ENCODE measurements at regions not wholly inside any gene's neighbourhood (a gene's known extent, or its start where the extent isn't known, plus 50 kb on each side); places are given as distances from the start of the nearest gene placed in this dataset.

DNA sequence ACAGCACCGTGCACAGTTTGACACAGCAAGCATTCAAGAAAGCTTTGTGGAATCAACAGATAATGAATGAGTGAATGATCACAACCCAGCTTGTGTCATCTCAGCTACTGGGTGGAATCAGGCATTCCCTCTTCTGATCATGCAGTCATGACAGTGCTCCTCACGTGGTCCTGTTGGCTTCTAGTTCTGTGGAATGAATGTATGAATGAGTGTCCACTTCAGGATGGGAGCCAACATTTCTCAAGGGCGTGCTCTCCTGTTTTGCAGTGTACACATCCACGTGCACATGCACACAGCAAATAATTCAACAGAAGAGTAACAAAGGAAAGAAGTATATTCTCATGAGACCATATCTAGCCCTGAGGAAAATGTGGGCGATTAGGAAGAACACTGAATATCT, 133.1 kb upstream of the NPVF start:
- DNase-seq (ENCODE audit: low spot score) = no peak

DNA sequence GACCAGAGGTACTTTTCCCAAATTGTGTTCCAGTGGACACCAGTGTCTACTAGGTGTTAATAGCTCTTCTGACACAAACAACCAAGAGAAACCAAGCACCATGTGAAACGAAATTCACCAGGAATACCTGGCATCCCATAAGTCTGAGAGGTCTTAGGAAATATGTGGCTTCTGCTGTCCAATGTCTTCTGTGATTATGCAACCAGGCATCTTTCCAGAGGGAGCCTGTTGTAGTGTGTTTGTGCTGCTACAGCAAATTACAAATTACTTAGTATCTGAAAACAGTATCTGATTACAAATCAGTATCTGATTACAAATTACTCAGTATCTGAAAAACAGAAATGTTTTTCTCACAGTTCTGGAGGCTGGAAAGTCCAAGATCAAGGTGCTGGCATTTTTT, 133.6 kb upstream of the NPVF start:
- DNase-seq (ENCODE audit: low spot score) = no peak

DNA sequence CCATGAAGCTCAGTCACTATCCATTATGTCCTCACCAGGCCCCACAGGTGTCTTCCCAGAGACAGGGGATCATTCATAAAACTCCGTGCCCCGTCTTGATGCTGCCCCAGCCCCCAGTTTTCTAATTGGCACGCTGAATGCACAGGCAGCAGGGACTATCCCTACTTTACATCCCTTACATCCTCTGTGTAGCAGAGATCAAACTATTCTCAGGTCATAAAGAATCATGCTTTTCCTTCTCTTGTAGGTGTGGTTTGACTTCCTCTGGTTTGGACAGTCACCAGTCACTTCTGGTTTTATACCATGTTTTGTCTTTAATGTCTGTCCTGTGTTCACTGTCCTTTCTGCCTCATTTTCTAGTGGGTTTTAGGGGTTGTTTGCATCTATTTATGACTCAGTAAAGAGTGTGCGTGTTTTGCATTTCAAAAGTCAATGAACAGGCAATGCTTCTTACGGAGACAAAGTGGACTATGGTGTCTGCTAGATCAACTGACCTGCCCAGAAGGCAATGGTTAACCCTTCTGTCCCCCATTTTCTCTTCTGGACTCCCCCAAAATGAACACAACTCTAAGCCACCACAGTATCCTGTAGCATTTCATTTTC, 140.4 kb upstream of the NPVF start:
- DNase-seq (ENCODE audit: low spot score) = no peak

DNA sequence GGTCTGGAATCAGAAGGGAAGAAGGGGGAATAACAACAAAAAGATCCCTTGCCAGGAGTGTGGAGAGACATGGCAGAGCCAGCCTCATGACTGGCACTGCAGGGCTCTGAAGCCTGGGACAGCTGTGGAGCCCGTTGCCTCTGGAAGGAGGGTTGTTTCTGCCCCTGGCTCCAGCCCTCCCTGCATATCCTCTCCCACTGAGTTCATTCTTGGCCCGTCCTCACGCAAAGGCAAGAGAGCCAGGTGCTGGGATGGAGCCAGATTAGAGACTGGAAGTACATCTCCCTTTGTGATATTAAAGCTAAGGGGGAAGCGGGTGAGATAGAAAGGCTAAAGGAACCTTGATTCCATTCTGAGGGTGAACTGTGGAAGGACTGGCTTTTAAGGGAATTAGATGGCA, 141.5 kb upstream of the NPVF start:
- no peak for DNase-seq (ENCODE audit: low spot score)

DNA sequence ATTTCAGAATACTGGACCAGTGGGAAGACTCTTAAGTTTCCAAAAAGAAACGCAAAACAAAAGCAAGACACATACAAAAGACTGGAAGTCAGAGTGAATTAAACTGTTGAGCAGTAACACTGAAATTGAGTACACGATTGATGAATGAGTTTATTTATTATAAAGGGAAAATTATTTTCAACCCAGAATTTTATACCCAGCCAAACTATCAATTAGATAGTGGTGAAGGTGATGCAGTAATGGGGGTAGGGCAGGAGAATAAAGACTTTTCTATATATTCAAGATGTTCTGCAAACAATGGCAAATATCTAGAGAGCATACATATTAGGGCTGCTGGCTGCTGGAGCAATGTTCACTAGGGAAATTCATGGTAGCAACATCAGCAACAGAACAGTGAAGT, 143.7 kb upstream of the NPVF start:
- DNase-seq (ENCODE audit: low spot score) = no peak

DNA sequence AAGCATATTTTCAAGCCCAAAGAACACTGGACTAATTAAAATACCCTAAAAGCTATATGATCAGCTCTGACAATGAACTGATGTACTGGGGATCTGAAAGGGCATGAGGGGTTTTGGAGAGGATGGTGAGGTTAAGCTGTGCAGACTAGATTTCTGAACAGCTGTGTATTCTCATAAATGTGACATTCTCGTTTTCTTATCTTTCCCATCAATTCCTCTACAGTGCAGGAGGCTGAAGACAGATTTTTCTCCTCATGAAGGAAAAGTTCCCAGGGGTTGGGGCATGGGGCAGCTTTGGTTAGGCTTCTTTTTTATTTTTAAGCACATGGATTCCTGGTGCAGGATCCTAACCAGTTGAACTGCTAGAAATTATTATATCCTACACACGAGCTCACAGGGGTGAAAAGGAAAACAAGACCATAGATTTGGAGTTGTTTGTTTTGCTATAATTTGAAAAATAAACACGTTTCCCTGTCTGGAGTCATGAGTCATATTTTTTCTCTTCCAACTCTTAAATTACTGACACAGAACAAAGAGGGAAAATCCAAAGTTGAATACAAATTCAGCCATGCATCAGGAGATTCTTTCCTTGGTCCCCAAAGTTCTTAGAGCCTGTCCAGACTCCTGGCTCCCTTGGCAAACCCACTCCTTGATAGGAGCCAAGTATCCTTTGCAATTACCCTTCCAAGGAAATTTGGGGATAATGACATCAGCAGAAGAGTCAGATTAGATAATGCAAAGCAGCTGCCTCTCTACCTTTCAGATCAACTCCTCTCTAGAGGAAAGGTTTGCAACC, 147.7 kb upstream of the NPVF start:
- no peak for DNase-seq (ENCODE audit: low spot score)

DNA sequence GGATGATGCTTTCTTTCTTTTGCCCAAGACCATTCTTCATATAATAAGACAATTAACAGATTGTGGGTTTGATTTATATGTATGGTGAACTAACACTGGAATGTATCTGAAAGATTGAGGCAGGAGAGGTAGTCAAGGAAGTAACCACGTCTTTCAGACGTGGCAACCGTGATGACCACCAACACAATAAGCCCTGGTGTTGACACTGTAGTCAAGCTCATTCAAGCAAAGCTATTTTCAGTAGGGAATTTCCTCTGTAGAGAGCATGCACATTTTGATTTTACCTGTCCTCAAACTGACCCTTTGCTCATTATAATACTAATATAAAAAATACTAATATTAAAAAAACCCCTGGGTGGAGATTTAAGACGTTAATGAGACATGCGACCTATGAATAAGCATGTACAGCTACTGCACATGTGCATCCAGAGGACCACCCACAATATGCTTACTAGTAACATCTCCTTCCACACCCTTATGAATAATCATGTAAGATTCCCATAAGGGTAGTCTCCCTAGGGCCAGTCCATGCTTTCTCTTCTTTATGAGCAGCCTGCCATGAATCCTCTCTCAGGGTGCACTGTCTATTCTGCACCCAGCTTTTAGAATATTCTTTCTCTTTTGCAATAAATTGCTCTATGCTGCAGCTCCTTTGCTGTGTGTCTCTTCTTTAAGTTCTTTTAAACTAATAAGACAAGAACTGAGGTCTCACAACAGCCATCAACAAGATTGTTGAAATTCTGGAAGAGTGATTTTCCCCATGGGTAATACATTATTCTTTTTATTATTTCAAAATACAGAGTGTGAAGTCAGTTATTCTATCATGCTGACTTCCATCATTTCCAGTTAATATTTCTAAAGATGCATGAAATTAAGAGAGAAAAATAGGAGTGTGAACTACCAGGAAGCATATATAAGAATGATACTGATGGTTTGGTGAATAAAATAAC, 151.3 kb upstream of the NPVF start:
- no peak for DNase-seq (ENCODE audit: low spot score)

DNA sequence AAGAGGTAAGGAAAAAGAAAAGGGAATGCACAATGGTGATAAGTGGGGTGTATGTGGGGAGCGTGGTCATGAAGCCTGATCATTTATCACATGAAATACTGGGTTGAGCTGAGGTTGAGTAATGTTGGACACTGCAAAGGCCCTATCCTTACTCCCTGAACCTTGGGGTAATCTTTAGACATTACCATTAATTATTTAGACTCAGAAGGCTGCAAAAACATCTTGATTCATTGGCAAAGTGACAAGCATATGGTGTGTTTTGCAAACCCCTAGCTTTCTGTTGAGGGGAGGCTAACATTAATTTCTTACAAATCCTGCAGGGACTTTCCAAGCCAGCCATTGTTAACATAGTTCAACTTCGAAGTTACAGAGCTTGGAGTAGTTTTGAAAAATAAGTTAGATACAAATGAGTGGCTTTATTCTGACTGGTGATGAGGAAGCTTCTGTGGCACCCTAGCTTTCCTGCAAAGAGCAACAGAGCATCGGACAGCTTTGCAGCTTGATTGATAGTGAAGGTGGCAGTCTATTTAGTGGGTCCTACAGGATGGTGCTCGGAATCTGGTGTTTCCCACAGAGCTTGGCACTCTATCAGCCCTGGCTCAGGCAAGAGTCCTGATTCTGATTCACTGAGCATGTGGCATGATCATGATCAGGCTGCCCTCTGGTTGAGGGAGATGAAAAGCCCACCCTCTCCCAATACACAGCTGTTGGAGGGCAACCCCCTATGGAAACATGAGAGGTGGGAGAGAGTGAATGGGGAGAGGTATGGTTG, 153.7 kb upstream of the NPVF start:
- DNase-seq (ENCODE audit: low spot score) = no peak

DNA sequence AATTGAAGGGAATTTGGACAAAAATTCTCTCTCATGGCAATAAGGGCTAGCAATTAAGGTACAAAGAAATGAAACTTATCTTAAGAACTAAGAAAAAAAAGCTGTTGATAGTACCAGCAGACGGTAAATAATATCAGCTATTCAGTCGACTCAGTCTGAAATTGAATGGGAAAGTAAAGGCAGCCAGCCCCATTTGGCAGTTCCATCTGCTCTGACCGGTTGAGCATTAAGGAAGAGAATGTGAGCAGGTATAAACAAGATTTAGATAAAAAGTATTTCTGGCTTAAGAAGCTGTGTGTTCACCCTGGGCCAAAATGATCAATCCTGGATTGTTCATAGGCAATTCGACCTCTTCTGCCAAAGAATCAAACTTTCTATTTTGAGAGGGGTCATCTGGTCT, 154.6 kb upstream of the NPVF start:
- DNase-seq (ENCODE audit: low spot score) = no peak

DNA sequence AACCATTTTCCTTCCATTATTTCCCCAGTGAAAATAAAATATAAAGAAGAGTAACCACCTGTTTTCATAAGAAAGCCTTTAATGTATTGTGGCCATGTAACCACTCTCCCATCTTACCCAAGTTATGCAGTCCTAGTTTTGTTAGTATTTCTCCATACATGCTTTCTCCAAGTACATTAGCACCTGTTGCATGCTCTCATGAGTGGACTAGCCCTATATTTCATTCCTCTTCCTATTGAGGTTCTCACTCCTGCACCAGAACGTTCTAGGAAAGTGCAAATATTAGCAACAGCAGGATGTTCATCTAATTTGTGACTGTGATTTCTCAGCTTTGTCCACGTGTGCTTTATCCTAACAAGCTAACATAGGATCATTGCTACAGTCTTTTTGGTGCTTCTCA, 155.1 kb upstream of the NPVF start:
- no peak for DNase-seq (ENCODE audit: low spot score)

DNA sequence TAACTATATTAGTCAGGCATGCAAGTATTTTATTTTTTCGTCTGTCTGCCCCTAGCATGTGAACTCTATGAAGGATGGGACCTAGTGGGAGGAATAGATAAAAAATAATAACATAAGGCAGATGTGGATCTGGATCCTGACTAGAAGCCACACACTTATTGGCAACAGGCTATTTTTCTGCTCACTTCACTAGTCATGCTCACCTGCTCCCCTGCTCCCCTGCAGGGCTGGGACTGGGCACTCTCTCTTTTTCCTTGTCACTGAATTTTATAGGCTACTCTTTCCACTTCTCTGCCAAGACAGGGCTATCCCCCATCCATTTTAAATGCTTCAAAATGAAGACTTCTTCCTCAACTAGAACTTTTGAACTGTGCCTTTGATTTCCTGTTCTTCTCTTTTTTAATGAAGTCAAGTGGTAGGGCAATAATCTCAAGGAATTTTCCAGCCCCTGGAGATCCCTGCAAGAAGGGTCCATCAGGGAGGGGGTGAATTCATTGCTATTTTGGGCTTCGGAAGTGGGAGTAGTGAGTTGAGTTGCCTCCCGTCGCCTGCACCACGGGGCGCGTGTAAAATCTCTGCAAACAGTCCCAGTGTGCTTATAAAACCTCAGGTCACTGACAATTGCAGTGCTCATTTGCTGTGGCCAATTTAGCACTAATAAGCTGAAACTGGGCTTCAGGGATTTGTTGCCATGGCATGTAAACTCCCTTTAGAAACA, 156.7 kb upstream of the NPVF start:
- no peak for DNase-seq (ENCODE audit: low spot score)

DNA sequence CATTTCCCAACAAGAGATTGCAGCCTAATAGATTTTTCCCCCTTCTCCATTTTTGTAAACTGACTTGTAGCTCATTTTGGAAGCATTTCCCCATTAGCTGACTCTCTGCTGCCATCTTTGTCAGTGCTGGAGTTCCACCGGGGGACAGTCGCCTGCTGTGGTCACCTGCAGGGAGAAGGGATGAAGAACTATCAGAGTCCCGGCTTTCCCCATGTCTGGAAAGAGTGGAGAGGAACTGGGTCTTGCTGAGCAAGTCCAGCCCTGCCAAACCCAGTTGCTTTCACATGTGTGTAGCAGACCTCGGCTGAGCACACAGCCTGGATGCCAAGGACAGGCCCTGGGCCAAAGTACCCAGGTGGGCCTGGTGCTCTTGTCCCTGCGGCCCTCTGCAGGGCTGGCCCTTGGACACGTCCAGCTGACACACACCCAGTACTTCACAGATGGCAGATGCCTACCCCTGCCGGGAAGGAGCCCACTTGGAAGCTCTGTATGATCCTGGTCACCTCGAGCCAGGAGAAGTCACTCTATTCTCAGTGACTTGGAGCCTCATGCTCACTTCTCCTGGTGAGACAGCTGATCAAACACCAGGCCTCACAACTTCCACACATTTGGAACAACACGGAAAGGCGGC, 157.3 kb upstream of the NPVF start:
- no peak for DNase-seq (ENCODE audit: low spot score)

DNA sequence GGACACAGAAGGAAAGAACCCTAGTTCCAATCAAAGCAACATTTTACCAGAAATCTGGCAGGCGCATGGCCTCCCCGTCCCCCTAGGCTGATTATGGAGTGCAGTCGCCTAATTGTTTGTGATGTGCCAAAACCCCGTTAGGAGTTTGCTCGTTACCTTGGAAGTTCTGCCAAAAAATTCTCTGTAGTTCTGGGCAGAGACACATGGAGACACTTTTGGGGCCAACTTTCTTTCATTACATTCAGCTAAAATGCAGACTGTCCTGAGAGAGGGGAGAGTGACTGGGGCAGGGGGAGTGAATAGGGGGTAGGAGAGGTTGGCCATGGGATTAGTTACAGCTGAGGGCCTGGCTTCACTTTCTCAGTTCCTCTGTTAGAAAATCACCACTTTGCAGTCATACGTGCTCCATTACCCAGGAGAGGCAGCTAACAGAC, 158.0 kb upstream of the NPVF start:
- DNase-seq (ENCODE audit: low spot score) = no peak

DNA sequence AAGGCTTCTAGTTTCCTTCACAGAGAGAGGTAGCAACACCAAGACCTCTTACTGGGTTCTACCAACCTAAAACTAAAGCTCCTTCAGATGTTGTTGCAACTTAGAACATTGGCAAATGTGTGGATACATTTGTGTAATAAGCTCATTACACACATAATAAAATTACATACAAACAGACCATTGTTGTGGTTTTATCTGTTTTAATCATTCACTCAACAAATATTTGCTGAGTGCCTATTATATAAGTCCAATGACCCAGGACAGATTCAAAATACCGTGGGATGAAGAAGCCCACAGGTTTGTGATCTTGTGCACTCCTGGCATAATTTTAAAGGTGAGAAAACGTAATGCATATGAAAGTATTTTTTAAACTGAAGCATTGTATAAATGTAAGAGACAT, 160.4 kb upstream of the NPVF start:
- no peak for DNase-seq (ENCODE audit: low spot score)

DNA sequence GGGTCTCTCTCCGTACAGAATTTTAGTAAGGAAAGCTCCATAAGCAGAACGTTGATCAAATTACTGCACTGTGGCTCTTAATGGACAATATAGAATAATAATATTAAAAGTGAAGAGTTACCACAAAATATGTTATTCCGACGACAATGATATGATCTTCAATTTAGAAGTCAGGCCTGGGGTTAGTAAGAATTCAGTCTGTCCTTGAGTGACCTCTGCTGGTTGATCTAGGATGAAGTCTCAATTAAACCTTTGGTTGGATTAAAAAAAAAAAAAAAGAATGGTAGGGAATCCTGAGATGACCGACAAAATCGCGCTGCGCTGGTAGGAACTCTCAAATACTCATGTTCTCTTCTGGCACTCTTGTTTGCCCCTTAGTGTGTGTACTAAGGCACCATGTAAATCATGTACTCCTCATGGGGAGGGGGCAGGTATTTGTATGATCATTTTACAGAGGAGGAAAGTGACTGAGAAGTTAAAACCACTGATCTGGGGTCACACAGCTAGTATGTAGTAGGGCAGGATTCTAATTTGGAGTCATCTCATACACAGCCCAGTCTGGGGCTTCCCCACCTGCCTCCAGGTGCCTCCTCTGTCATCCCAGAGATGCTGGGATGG, 161.3 kb upstream of the NPVF start:
- DNase-seq (ENCODE audit: low spot score) = no peak

DNA sequence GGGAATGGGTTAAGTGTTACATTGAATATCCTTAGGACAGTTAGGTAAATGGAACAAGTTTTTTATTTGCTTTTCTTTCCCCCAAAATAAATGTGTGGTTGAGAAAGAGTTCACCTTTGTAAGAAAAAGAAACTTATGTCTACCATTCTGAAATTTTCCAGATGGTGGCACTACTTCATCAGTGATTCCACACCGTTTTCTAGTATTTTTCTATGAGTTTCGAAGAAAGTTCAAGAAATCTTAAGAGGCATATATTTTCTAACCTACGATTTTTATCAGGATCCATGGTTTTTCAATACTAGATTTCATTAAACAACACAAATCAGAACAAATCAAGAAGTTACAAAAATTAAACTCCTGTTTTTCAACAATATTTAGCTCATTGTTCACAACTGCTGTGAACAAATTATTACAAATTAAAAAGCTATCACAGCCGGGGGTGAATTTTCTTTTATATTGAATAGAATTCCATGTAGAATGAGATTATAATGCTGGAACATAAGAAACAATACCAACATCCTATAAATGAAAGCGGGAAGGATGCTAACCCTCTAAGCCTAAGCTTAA, 163.1 kb upstream of the NPVF start:
- DNase-seq (ENCODE audit: low spot score) = no peak

DNA sequence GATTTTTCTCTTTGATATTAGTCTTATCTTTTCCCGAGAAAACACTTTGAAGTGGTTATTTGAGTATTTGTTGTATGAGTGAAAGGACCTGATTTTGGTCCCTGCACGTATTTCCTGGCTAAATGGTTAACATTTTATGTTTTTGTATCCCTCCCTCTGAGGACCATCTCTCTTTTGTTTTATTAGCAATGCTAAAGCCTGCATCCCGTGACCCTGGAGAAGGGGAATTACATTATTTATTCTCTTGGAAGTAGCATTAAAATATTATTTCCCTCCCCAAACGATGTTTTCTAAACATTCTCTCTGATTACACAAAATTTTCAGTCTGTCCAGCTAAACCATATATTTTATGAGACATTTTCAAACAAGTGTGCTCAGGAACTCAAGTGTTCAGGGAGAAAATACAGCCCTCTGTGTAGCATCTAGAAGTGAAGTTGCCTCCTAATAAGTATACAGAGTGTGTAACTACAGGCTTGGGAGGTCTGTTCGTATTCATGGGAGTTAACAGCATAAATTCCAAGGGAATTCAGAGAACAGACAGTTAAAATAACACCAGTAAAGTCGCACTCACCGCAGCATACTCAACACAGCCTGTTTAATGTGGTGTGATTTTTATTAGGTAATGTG, 163.8 kb upstream of the NPVF start:
- no peak for DNase-seq (ENCODE audit: low spot score)

DNA sequence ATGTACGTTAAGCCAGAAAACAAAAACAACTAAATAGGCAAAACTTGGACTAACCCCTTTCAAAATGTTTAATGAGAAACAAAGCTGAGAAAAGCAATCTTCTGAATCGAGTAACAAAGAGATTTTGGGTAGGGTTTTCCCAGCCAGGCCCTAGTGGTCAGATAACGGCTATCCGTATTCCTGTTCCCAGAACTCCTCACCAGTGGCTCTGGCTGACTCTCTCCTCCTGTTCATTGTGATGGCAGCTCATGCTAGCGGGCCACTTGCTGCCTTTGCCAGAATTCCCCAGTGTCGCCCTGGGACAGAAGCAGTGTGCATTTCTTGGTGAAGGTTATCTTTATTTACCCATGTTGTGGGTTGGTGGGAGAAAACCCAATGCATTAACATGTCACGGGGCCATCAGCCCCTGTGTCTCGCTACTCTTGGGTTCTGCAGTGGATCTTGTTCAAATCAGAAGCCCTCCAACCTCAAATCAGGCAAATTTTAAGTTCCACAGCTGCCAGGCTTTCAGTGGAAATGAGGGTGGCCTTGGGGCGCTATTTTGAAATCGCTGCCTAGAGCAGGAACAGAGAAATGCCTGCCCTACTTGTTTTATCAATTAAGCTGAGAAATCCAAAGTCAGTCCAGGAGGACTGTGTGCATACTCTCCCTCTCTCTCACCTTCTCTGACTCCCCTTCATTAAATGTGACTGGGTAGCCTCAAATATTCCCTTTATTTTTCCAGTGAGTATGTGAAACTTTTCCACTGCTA, 164.5 kb upstream of the NPVF start:
- DNase-seq (ENCODE audit: low spot score) = no peak

DNA sequence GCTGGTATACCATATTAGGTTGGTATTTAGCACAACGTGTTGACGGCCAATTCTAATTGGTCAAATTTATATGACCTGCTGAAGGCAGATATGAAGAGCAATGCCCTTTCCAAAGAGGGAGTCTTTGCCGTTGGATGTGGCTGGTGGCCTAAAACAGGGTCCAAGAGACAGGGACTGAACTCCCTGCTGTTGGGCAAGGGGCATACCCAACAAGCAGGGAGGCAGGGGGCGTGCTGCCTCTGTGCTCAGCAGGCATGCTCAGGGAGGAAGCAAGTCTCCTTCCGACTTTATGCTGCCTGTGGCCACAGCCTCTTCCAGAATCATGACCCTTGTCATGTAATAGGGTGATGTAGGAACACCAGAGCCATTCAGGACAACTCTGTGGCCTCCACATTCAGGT, 167.7 kb upstream of the NPVF start:
- DNase-seq (ENCODE audit: low spot score) = no peak
